ENCODE measurements at regions not wholly inside any gene's neighbourhood (a gene's known extent, or its start where the extent isn't known, plus 50 kb on each side); places are given as distances from the start of the nearest gene placed in this dataset.

DNA sequence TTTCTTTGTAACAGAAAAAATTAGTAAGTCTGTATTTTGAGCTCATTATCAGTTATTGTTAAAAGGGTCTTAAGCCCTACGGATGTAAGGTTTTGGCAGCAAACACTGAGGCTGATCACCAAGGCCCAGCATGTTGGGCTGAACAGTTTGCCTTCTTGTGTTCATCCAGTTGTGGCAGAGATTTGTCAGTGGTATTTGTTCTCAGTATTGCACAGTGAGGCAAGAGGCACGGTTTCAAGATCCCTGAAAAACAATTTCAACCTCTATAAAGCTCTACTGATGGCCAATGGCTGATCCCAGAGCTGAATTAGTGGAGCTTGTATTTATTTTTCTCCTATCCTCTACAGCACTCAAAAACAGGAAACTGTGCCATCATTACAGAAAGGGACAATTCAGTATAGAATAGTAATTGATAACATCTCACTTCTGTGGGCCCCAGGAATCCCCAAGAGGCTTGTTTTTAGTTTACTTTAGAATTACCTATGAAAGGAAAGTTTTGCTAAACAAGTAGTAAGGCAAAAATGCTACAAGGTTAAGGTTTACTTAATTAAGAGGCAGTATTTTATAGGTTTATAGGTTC lies 191.8 kb upstream of the RAB4A start:
- TF ChIP-seq, protein P1, sequence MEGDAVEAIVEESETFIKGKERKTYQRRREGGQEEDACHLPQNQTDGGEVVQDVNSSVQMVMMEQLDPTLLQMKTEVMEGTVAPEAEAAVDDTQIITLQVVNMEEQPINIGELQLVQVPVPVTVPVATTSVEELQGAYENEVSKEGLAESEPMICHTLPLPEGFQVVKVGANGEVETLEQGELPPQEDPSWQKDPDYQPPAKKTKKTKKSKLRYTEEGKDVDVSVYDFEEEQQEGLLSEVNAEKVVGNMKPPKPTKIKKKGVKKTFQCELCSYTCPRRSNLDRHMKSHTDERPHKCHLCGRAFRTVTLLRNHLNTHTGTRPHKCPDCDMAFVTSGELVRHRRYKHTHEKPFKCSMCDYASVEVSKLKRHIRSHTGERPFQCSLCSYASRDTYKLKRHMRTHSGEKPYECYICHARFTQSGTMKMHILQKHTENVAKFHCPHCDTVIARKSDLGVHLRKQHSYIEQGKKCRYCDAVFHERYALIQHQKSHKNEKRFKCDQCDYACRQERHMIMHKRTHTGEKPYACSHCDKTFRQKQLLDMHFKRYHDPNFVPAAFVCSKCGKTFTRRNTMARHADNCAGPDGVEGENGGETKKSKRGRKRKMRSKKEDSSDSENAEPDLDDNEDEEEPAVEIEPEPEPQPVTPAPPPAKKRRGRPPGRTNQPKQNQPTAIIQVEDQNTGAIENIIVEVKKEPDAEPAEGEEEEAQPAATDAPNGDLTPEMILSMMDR (IDR thresholded peaks at IDR 0.05), result no peak
- TF ChIP-seq POLR2A (IDR thresholded peaks at IDR 0.05), result no peak
